Caco-2 (cell line): ENCODE measurements at regions not wholly inside any gene's neighbourhood (a gene's known extent, or its start where the extent isn't known, plus 50 kb on each side); places are given as distances from the start of the nearest gene placed in this dataset.

ENCODE experiments used
- BruUV-seq: library from RNA; stranded (reverse); fragments of 400-500 nt; replicated peaks from 2 replicates; lab custom pipeline; 2021; lab: Mats Ljungman, UMichigan
- CTCF ChIA-PET: fragments of 300-600 bp; sonication (Branson Sonifier 250); formaldehyde crosslinking; loops from one replicate; lab custom pipeline; 2022; ENCODE audit warnings: antibody characterized with exemption; lab: Charles Lee
- POLR2A ChIA-PET: fragments of 300-600 bp; sonication (Branson Sonifier 250); formaldehyde crosslinking; loops from one replicate; lab custom pipeline; 2022; ENCODE audit warnings: antibody characterized with exemption; lab: Charles Lee
- DNase-seq, 2 experiments: peaks; one replicate each; pipeline versions ENCODE4 v3.0.0 to v3.0.0-alpha.2; 2020 to 2022
- H3K27me3 ChIP-seq: replicated peaks from 2 replicates; pipeline ENCODE4 v1.6.0; 2011; ENCODE audit warnings: low read length; ENCODE audit not compliant: control insufficient read depth, insufficient read depth
- H3K36me3 ChIP-seq: 2 replicates; pipeline ENCODE4 v1.5.1; 2011; ENCODE audit warnings: low read length; ENCODE audit not compliant: control insufficient read depth, insufficient read depth
- H3K4me1 ChIP-seq: fragments of 250-450 bp; sonication (Bioruptor Pico); 2 replicates; pipeline ENCODE4 v1.5.1; 2020; ENCODE audit warnings: mild to moderate bottlenecking
- H3K4me3 ChIP-seq: 2 replicates; pipeline ENCODE4 v1.5.1; 2011; ENCODE audit warnings: low read depth, mild to moderate bottlenecking, control low read depth, low read length
- H3K9me3 ChIP-seq: fragments of 250-450 bp; sonication (Bioruptor Pico); 2 replicates; pipeline ENCODE4 v1.5.1; 2020; ENCODE audit warnings: mild to moderate bottlenecking, moderate library complexity
- H3K27ac Mint-ChIP-seq: one replicate; pipeline ENCODE4 v1.8.0; 2022; ENCODE audit warnings: mixed read lengths; ENCODE audit not compliant: unreplicated experiment
- H3K27me3 Mint-ChIP-seq: one replicate; pipeline ENCODE4 v1.8.0; 2022; ENCODE audit warnings: mixed read lengths; ENCODE audit not compliant: insufficient read depth, unreplicated experiment
- H3K36me3 Mint-ChIP-seq: one replicate; pipeline ENCODE4 v1.8.0; 2022; ENCODE audit warnings: mild to moderate bottlenecking, mixed read lengths; ENCODE audit not compliant: insufficient read depth, unreplicated experiment
- H3K4me1 Mint-ChIP-seq: one replicate; pipeline ENCODE4 v1.8.0; 2022; ENCODE audit warnings: low read depth, mixed read lengths; ENCODE audit not compliant: unreplicated experiment
- H3K4me3 Mint-ChIP-seq: one replicate; pipeline ENCODE4 v1.8.0; 2022; ENCODE audit warnings: mild to moderate bottlenecking, moderate library complexity, mixed read lengths; ENCODE audit not compliant: unreplicated experiment
- H3K9me3 Mint-ChIP-seq: one replicate; pipeline ENCODE4 v1.8.0; 2022; ENCODE audit warnings: mixed read lengths; ENCODE audit not compliant: unreplicated experiment
- intact Hi-C: fragments of 100-400 bp; cut with micrococcal nuclease; formaldehyde crosslinking; loops from one replicate; pipeline ENCODE4 v1.10.0; 2022; ENCODE audit not compliant: unreplicated experiment
- TF ChIP-seq, protein P1 (sequence below), 2 experiments: fragments of 200-600 bp in 1 of 2; IDR thresholded peaks; 1 replicate in 1 of 2; 2 replicates in 1 of 2; pipeline versions ENCODE4 v1.5.1 to v1.8.0; 2011 to 2022; ENCODE audit warnings: antibody characterized with exemption in 1 of 2, control low read depth in 1 of 2, inconsistent platforms in 1 of 2, low read depth in 1 of 2, low read length in 1 of 2, mild to moderate bottlenecking in 1 of 2, moderate library complexity in 1 of 2; ENCODE audit not compliant: insufficient read depth in 1 of 2, severe bottlenecking in 1 of 2, unreplicated experiment in 1 of 2

DNA sequence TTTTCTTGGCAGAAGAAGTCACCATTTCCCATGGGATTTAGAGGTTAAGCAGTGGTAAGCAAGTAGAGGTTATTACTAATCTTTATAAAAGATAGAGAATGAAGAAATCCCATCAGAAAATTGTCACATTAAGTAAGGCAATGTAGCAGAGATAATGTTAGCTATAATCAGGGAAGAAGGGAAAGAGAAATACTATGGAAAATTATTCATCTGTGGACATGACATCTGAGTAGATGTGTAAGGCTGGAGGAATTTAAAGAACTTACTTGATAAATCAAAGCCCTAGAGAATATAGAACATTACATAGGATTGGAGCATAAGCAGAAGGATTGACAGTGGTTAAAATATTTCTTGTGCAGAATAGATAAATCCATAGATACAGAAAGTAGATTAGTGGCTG, 553.1 kb upstream of the CBLB start:
- TF ChIP-seq, protein P1, sequence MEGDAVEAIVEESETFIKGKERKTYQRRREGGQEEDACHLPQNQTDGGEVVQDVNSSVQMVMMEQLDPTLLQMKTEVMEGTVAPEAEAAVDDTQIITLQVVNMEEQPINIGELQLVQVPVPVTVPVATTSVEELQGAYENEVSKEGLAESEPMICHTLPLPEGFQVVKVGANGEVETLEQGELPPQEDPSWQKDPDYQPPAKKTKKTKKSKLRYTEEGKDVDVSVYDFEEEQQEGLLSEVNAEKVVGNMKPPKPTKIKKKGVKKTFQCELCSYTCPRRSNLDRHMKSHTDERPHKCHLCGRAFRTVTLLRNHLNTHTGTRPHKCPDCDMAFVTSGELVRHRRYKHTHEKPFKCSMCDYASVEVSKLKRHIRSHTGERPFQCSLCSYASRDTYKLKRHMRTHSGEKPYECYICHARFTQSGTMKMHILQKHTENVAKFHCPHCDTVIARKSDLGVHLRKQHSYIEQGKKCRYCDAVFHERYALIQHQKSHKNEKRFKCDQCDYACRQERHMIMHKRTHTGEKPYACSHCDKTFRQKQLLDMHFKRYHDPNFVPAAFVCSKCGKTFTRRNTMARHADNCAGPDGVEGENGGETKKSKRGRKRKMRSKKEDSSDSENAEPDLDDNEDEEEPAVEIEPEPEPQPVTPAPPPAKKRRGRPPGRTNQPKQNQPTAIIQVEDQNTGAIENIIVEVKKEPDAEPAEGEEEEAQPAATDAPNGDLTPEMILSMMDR (IDR thresholded peaks at IDR 0.05; ENCODE audit: insufficient read depth in 1 of 2, low read depth in 1 of 2, low read length in 1 of 2, severe bottlenecking in 1 of 2, unreplicated experiment in 1 of 2), result no peak
- Mint-ChIP-seq H3K4me1 (no peaks in the 10 kb centered on the region), H3K27me3 (no peaks in the 10 kb centered on the region), H3K9me3 (no peaks in the 10 kb centered on the region), H3K27ac (no peak overlapping the region), H3K36me3 (no peaks in the 10 kb centered on the region), H3K4me3 (no peak overlapping the region)
- intact Hi-C loops, result no loop called here
- no peak overlapping the region for H3K4me3 ChIP-seq
- H3K27me3 ChIP-seq, result no peaks in the 10 kb centered on the region
- CTCF ChIA-PET, result no interaction called here
- H3K36me3 ChIP-seq, result no peaks in the 10 kb centered on the region
- POLR2A ChIA-PET, result no interaction called here
- BruUV-seq, result no TSS peak
- no peaks in the 10 kb centered on the region for H3K9me3 ChIP-seq
- H3K4me1 ChIP-seq, result no peaks in the 10 kb centered on the region
- no peak for DNase-seq

DNA sequence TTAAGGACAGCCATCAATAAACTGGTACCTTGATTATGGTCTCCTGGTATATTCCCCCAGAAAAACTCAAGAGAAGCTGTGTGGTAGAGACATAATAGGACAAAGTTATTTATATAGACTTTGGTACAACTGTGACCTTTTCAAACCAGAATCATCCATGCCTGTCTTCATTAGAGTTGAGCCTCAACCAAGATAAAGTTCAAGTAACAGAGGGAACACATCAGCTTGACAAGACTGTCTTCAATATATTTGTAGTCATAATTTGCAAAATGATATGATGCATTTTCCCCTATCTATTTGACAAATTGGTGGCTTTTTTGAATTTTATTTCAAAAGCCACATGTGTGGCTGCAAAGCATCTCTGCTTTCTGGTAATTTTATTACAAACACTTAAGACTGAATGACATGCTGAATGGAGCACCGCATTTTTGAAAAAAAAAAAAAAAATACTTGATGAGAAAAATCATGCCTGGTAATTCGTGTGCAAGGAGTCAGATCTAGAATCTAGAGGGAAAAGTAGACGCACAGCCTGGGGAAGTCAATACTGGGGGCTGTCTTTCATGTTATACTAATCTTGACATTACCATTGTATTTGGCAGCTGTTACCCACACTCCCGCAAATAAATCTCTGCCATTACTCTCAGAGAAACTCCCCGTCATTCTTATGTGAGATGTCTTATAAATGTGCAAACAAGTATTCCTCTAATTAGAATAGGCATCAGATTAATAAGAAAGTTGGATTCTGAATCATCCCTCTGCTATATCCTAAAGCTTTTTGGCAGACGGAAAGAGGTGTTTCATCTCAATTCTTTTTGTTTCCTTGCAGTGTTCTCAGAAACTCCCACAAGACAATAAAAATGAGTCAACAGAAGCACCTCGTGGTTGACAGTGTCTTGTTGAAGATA, 554.8 kb upstream of the CBLB start:
- Mint-ChIP-seq H3K27ac (no peak overlapping the region), H3K9me3 (no peaks in the 10 kb centered on the region), H3K4me3 (no peak overlapping the region), H3K27me3 (no peaks in the 10 kb centered on the region), H3K4me1 (no peaks in the 10 kb centered on the region), H3K36me3 (no peaks in the 10 kb centered on the region)
- POLR2A ChIA-PET, result no interaction called here
- CTCF ChIA-PET, result no interaction called here
- intact Hi-C loops, result no loop called here
- Histone ChIP-seq H3K4me1 (no peaks in the 10 kb centered on the region), H3K27me3 (no peaks in the 10 kb centered on the region), H3K4me3 (no peak overlapping the region), H3K9me3 (no peaks in the 10 kb centered on the region), H3K36me3 (no peaks in the 10 kb centered on the region)
- no TSS peak for BruUV-seq
- TF ChIP-seq, protein P1 (IDR thresholded peaks at IDR 0.05; ENCODE audit: insufficient read depth in 1 of 2, low read depth in 1 of 2, low read length in 1 of 2, severe bottlenecking in 1 of 2, unreplicated experiment in 1 of 2), result no peak
- no peak for DNase-seq

DNA sequence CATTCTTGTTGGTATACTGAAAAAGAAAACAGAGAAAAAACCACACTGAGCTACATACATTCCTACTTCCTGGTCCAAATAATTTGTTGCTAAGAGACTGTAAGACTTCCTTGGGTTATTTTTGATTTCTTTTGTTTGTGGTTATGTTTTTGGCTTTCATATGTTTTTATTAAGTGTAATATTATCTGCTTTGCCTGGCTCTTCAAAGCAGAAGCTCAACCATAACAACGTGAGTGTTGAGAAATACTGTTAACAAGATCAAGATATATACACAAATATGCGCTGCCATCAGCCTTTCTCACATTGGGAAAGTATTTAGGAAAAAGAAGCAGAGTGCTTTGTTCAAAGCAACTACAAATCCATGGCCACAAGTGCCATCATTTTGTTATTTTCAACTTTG, 556.2 kb upstream of the CBLB start:
- H3K9me3 ChIP-seq, result no peaks in the 10 kb centered on the region
- Mint-ChIP-seq H3K27me3 (no peaks in the 10 kb centered on the region), H3K4me3 (no peak overlapping the region), H3K9me3 (no peaks in the 10 kb centered on the region), H3K4me1 (no peaks in the 10 kb centered on the region), H3K36me3 (no peaks in the 10 kb centered on the region), H3K27ac (no peak overlapping the region)
- no peak for DNase-seq
- no peaks in the 10 kb centered on the region for H3K36me3 ChIP-seq
- H3K4me1 ChIP-seq, result no peaks in the 10 kb centered on the region
- CTCF ChIA-PET, result no interaction called here
- intact Hi-C loops, result no loop called here
- POLR2A ChIA-PET, result no interaction called here
- no TSS peak for BruUV-seq
- no peaks in the 10 kb centered on the region for H3K27me3 ChIP-seq
- TF ChIP-seq, protein P1 (IDR thresholded peaks at IDR 0.05; ENCODE audit: insufficient read depth in 1 of 2, low read depth in 1 of 2, low read length in 1 of 2, severe bottlenecking in 1 of 2, unreplicated experiment in 1 of 2), result no peak
- no peak overlapping the region for H3K4me3 ChIP-seq
